Stimulated activated CD4-positive, alpha-beta T cell treated with anti-CD3 and anti-CD28 coated beads, TNF-alpha, amount 100 ng/mL, for 24 hours (primary cell): ENCODE measurements at regions not wholly inside any gene's neighbourhood (a gene's known extent, or its start where the extent isn't known, plus 50 kb on each side); places are given as distances from the start of the nearest gene placed in this dataset.
"Not testable (repeated sequence)": the region's sequence is repeated elsewhere in the genome, so short reads cannot be mapped to it uniquely, and the experiment has no call there.

Experiments used
- DNase-seq, 3 experiments: peaks; one replicate each; pipeline ENCODE4 v3.0.0-alpha.2; 2020; ENCODE audit warnings: low read depth in 3 of 3

DNA sequence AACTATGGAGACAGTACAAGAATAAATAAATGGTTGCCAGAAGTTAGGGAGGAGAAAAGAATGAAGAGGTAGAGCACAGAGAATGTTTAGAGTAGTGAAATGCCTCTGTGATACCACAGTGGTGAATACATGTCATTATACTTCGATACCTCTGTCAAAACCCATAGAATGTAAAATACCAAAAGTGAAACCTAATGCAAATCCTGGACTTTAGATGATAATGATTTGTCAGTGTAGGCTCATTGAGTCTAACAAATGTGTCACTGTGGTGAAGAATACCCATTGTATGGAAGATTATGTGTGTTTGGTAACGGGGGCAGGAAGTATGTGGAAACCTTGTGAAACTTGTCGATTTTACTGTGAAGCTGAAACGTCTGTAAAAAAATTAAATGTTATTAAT, 1106.5 kb upstream of the TMPRSS15 start:
- DNase-seq: no peak

GRCh38 chr21:19510653-19511052, 1107.1 kb upstream of the TMPRSS15 start:
- no peak for DNase-seq

- DNase-seq: no peak
These were observed 1118.8 kb upstream of the TMPRSS15 start for GRCh38 chr21:19522381-19522780.

DNA sequence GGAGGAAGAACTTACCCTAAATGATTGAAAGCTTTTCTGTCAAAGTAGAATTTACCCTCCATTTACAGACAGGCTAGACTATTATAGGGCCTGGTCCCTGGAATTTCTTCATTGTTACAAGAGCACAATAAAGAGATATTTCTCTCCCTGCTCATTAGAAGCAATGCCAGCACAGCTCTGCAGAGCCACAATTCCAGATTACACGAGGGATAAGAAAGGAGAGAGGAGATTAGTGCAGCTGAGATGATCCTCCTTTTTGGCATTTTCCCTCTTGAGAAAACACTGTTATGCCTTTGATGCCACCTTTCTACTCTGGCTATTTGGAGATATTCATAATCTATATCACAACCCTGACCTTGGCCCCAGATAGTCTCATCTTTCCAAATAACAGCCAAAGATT, 1119.5 kb upstream of the TMPRSS15 start:
- DNase-seq: no peak

GRCh38 chr21:19523746-19524145, 1120.2 kb upstream of the TMPRSS15 start:
- DNase-seq: no peak

- DNase-seq: no peak
These were observed 1125.4 kb upstream of the TMPRSS15 start for GRCh38 chr21:19529031-19529430.

GRCh38 chr21:19535356-19535755, 1131.8 kb upstream of the TMPRSS15 start:
- DNase-seq: no peak

- DNase-seq: no peak
These were observed 1133.5 kb upstream of the TMPRSS15 start for GRCh38 chr21:19537116-19537515.

- no peak for DNase-seq
These were observed 1136.7 kb upstream of the TMPRSS15 start for GRCh38 chr21:19540287-19540686.

DNA sequence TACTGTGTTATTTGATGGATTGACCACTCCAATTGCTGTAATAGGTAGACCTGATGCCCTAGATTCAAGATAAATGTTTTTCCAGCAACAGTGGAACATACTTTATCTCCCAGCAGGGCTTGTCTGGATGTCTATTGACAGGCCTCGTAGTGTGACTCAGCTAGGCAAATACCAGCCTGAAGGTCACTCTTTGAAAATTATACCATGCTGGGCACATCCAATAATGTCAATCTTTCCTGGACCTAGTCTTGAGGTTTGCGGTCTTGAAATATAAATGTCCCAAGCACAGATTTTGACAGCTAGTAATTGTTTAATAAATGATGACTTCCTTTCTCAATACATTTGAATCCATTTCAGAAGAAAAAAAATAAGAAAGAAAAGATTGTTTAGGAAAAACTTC, 1138.0 kb upstream of the TMPRSS15 start:
- no peak for DNase-seq

DNA sequence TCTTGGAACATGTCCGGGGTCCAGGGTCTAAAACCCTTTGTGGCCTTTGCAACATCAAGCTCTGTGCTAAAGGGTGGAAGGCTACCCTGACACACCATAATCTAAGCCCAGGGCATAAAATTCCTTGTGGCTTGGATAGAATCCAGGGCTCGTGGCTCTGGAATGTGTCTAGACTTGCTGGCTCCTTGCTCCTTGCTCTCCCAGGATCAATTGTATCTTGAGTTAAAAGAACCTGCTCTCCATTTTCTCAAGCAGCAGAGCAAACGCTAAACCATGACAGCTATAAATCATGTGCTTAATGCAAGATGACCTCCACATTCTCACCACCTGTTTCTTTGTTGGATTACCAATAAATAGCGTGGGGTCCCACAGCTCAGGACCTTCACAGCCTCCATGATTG, 1140.9 kb upstream of the TMPRSS15 start:
- not testable (repeated sequence) for DNase-seq

DNA sequence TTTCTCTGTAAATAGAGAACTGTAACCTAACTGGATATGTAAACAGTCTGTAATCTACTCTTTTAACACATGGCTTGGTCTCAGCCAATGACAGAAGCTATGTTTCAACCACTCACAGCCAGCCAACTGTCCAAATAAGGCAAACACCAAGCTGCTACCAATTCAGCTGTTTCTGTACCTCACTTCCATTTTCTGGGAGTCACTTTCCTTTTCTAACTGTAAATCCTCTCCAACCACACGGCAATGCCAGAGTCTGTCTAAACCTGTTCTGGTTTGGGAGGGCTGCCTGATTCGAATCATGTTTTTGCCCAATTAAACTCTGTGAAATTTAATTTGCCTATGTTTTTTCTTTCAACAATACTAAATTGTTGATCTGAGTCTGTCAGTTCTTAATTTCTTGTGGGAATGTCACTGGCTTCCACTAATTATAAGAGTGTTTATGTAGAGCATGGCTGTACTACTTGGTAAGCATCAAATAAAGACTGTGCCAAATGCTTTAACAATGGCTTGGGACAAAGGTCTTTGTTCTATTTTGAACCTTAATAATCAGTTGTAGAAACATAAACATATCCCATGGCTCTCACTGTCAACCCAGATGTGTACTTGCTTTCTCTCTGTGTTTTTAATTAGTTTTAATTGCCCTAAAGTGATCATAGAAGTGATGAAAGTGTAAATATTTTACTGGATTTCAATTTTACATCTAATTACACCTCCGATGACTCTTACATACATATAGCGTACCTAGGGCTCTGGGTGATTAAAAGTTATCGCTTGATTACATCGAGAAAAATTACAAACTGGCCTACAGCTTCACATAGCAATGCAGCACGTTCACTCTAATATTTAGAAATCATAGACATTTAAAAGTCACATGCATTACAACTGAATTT, 1144.6 kb upstream of the TMPRSS15 start:
- DNase-seq: no peak

DNA sequence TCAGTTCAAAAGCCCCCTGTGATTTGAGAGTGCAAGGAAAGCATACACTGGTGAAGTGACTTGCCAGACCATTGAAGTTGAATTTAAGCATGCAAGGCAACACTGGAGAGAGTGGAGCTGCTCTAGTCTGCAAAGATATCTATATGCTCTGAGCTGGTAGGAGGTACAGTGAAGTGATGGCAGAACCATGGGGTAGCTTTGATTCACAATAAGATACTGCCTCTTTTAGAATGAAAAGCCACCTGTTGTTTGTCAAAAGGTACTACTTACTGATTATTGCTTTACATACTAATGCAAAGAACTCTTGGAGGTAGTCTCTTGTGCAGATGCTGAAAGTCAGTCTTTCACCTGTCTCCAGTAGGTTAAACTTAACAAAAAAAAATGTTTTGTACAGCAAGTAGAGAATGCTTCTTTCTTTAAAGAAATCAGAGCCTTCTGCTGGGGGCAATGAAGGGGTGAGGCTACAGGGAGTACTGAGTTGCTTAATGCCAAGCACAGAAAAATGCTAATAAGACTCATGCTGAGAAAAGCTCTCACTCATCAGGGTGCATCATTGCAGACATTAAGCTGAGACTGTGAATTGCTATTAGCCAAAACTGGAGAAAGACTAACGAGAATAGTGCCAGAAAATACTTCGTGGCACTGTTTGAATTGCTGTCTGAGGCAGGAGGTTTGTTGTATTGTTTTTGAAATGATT, 1150.5 kb upstream of the TMPRSS15 start:
- DNase-seq: no peak

DNA sequence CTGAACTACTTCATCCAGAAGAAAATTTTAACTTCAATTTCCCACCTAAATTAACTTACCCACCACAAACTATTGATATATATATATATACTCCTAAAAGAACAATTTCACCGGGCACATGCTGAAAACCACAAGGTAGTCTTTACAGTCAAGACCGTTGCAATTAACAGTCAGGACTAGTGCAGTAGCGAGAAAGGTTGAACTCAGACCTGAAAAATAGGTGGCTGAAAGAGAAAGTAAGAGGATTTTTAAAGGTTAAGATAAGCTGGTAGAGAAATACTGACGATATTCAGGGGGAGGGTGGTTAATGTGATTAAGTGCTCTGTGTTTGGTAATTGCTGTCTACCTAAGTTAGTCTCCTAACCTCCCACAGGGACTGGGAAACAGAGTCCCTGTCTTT, 1153.5 kb upstream of the TMPRSS15 start:
- DNase-seq: no peak

- no peak for DNase-seq
These were observed 1153.9 kb upstream of the TMPRSS15 start for GRCh38 chr21:19557488-19557887.

GRCh38 chr21:19565587-19565986, 1162.0 kb upstream of the TMPRSS15 start:
- DNase-seq: no peak

DNA sequence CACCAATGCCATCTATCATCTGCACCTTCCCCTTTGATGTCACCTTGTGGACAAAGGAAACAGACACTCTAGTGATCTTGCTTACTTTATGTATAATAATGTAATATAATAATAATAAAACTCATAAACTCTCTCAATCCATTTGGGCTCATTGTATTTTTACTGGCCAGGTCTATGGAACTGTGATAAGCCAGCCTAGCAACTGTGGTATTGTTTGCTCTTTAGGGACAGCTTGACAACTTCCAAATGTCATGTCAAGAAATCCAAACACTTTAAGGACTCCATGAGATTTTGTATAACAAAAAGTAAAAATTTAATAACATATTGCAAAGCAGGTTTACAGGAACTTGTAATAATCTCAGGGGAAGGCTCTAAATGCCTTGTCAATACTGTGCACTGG, 1163.4 kb upstream of the TMPRSS15 start:
- no peak for DNase-seq

DNA sequence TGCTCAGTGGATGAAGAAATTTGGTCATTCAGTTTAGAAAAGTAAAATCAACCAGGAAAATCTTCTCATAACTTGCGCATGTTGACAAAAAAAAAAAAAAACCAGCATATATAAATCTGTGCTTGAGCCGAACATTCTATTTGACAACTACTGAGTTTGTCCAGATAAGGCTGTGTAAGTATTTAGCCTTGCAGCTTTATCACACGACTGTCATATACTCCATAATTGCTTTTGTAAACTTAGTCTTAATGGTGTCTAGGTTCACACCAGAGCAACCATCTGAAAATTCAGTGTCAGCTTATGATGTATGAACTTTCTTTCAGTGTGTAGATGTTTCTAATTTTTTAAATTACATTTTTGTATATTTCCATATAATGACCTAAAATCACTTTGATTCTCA, 1173.8 kb upstream of the TMPRSS15 start:
- DNase-seq: no peak

- DNase-seq: no peak
These were observed 1186.5 kb upstream of the TMPRSS15 start for GRCh38 chr21:19590044-19590443.

DNA sequence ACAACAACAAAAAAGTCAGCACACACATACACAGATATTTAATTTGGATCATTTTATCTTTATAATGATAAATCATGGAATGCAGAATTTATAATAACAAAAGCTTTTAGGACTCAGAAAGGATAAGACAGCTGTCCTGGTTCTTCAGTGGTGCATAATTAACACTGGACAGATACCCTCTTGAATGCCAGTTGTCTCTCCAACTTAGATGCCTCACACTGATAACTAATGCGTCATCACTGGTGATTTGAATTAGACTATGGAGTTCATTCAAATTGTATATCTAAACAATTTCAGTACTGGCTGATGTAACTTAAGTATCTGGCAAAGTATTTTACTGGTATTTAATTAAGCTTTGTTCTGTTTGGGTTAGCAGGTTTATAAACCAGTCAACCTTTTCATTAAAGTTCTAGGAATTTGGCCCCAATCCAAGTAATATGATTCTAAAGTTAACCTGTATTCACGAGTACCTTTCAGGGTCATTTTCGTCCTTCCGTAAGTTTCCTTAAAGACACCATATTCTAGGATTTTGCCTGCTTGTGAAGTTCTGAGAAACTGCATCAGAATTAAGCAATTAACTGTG, 1199.5 kb upstream of the TMPRSS15 start:
- DNase-seq: no peak

DNA sequence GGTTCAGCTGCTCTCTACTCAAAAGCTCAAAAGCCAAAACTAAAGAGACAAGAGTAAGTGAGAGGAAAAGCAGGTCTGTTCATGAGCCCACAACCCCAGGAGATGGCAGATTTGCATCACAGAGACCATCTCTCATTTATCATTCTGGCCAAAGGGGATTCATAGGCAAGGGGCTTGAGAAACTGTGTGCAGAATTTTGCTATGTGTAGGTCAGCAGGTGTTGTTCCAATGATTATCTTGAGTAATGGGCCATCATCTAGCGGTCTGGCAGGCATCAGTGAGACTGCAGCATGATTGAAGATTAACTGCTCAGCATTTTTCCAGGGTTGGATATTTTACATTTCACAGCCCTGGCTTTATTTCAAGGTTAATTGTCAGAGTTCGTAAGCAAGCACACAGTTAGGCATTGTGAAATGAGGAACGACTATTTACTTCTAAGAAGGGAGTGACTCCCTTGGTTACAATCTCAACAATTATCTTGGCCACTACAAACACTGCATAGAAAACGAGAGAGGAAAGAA, 1204.6 kb upstream of the TMPRSS15 start:
- DNase-seq: no peak

GRCh38 chr21:19609611-19610010, 1206.0 kb upstream of the TMPRSS15 start:
- DNase-seq: no peak
